Stimulated activated naive CD8-positive, alpha-beta T cell treated with anti-CD3 and anti-CD28 coated beads, Interleukin-15, Interleukin-2, amounts not matched to agents 100 ng/mL and 50 ng/mL, for 24 hours (primary cell): ENCODE measurements at regions not wholly inside any gene's neighbourhood (a gene's known extent, or its start where the extent isn't known, plus 50 kb on each side); places are given as distances from the start of the nearest gene placed in this dataset.

Experiments used
- H3K27ac Mint-ChIP-seq: one replicate; pipeline ENCODE4 v1.8.0; 2021; ENCODE audit warnings: mild to moderate bottlenecking, mixed read lengths
- H3K27me3 Mint-ChIP-seq: one replicate; pipeline ENCODE4 v1.8.0; 2021; ENCODE audit warnings: mixed read lengths
- H3K36me3 Mint-ChIP-seq: one replicate; pipeline ENCODE4 v1.8.0; 2021; ENCODE audit warnings: low read depth, mixed read lengths
- H3K4me1 Mint-ChIP-seq: one replicate; pipeline ENCODE4 v1.8.0; 2021; ENCODE audit warnings: low read depth, mixed read lengths
- H3K4me3 Mint-ChIP-seq: one replicate; pipeline ENCODE4 v1.8.0; 2021; ENCODE audit warnings: mild to moderate bottlenecking, mixed read lengths
- H3K9me3 Mint-ChIP-seq: one replicate; pipeline ENCODE4 v1.8.0; 2021; ENCODE audit warnings: mixed read lengths

DNA sequence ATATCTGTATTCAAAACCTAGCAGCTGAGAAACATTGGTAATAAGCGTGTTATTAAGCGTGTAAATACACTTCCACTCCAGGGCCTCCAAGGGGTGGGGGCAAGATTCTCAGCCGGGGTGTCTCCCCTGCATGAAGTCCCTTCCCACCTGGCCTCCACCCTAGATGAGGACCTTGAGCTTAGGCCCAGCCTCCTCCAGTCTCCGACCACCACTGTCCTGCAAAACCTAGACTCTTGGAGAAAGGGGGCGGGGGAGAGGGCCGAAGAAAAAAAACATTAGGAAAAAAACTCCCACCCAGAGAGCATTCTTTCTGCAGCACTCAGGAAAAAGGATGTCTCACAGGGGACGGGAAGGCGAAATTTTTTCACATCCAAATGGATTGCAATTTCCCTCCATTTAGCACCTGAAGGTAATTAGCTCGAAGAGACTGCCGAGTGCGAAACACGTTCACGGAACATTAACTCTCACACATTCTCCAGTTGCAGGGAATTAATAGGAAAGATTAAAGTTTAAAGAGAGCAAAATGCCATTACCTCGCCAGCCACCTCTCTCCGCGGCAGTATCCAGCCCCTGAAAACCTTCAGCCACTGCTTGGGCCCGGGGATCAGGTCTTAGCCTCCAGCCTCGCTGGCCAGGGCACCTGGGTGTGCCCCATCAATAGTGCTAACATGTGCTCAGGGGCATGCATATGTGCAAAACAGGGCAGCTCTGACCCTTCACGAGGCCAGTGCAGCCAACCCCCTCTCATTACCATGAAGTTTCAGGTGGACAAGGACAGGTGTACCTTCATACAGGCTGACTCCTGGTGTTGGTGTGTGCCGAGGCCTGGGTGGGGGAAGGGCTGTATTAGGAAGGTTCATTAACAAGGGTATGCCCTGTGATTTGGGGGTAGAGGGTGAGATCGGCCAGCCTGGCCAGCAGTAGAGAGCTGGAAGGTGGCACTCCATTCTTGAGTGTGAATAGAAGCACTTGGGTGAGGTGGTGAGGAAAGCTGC, 77.2 kb downstream of the HIF1AN start:
- Mint-ChIP-seq H3K27me3 (peaks cover 50% of the 10 kb centered on the region), H3K36me3 (no peaks in the 10 kb centered on the region), H3K4me3 (no peak overlapping the region)

DNA sequence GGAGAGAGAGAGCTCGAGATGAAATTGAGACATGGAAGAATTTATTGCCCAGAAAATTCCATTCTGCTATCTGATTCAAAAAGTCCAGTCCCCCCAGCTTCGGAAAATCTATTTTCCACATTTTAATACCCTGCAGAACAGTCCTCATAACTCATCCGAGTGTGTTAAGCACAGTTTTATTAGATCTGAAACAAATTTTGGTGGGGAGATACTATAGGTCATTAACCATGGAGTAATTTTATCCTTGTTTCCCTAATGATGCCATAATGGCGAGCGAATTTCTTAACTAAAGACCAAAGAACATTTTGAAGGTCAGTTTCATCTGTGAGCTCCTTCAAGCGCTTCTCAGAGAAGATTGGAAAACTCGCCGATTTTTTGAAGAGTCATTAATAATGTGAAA, 78.1 kb downstream of the HIF1AN start:
- H3K27ac Mint-ChIP-seq: no peak overlapping the region
- no peaks in the 10 kb centered on the region for H3K36me3 Mint-ChIP-seq
- no peak overlapping the region for H3K4me3 Mint-ChIP-seq
- H3K4me1 Mint-ChIP-seq: no peaks in the 10 kb centered on the region
- peaks cover 45% of the 10 kb centered on the region for H3K27me3 Mint-ChIP-seq
- H3K9me3 Mint-ChIP-seq: no peaks in the 10 kb centered on the region

More for the DNA sequence above, 77.2 kb downstream of the HIF1AN start:
- Mint-ChIP-seq H3K27ac (no peak overlapping the region), H3K4me1 (no peaks in the 10 kb centered on the region), H3K9me3 (no peaks in the 10 kb centered on the region)

DNA sequence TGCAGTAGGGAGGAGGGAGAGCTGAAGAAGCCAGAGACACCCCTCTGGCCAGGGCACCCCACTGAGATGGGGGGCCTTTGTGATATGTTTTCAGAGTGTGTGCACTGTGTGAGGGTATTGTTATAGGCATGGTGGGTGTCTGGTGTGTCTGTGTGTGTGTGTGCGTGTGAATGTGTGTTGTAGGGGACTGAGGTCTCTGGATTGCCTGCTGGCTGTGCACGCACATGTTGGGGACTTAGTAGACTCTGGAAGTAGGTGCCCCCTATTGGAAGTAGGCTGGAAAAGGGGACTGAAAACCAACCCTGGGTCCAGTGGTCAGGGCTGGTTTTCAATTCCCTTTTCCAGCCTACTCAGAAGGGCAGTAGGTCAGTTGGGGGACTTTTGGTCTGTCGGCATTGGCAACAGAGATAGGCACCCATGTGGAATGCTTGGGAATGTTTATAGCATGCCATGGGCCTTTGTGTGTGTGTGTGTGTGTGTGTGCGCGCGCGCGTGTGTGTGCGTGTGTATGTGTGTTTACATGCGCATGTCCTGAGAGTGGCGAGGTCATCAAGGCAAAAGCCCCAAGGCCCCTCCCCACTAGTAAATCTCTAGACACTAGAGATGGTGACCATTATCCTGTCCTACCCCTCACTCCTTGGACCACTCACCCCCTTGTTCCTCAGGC, 78.8 kb downstream of the HIF1AN start:
- Mint-ChIP-seq H3K27ac (no peak overlapping the region), H3K9me3 (no peaks in the 10 kb centered on the region), H3K4me1 (no peaks in the 10 kb centered on the region), H3K27me3 (peaks cover 49% of the 10 kb centered on the region), H3K4me3 (no peak overlapping the region), H3K36me3 (no peaks in the 10 kb centered on the region)

DNA sequence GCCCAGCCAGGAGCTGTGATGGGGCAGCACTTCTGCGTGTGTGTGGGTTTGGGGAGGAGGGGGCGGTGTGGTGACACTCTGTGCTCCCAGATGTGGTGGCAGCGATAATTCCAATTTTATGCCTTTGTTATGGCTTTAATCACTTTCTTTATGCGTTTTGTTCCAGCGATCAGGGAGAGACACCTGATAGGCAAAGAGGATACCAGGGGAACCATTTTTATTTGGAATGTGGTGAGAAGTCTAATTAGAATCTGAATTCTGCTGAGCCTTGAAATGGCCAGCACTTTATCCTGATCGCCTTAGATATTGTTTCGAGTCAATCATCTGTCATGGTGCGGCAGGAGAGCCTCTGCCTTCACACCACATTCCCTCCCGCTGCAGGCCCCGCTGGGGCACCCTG, 79.5 kb downstream of the HIF1AN start:
- Mint-ChIP-seq H3K9me3 (no peaks in the 10 kb centered on the region), H3K27ac (no peak overlapping the region), H3K27me3 (peaks cover 56% of the 10 kb centered on the region), H3K4me1 (no peaks in the 10 kb centered on the region), H3K36me3 (no peaks in the 10 kb centered on the region), H3K4me3 (no peak overlapping the region)

DNA sequence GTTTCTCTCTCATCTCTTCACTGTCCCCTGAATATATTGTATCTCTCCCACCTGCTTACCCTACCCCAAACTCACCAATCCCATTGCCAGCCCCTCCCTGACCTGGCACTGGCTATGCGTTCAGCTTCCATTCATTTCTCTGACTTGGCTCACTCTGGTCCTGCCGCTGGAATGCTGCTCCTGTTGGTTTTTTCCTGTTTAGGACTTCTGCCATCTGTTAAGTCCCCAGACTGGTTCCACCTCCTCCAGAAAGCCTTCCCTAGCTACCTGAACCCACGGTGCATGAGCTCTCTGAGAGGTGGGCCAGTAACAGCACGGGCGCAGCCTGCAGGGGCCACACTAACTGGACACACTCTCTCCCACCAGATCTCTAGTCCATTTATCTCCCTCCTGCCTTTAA, 80.2 kb downstream of the HIF1AN start:
- Mint-ChIP-seq H3K4me3 (no peak overlapping the region), H3K9me3 (no peaks in the 10 kb centered on the region), H3K27ac (no peak overlapping the region), H3K4me1 (no peaks in the 10 kb centered on the region), H3K27me3 (peaks cover 58% of the 10 kb centered on the region), H3K36me3 (no peaks in the 10 kb centered on the region)

DNA sequence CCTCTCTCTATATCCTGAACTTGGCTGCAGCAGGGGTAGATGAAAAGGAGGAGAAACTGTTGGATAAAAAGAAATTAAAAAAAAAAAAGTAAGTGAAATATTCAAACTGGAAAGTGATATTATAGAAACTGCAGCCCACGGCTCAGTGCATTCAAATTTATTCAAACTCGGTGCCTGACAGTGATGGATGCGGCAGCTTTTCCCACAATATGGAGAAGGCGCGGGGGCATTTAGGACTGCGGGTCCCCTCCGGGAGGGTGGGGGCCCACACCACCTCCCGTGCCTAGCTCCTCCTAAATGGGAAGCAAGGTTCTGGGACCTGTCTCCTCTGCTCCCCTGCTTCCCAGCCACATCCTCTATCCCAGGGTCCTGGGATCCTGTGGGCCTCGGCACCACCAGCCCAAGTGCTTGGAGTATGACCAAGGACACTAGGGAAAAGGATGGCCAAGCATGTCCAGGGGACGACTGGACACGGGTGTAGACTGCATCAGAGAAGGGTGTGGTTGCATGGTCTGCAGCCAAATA, 82.4 kb downstream of the HIF1AN start:
- Mint-ChIP-seq H3K27ac (no peak overlapping the region), H3K9me3 (no peaks in the 10 kb centered on the region), H3K36me3 (no peaks in the 10 kb centered on the region), H3K4me1 (no peaks in the 10 kb centered on the region), H3K4me3 (no peak overlapping the region), H3K27me3 (peaks cover 67% of the 10 kb centered on the region)

DNA sequence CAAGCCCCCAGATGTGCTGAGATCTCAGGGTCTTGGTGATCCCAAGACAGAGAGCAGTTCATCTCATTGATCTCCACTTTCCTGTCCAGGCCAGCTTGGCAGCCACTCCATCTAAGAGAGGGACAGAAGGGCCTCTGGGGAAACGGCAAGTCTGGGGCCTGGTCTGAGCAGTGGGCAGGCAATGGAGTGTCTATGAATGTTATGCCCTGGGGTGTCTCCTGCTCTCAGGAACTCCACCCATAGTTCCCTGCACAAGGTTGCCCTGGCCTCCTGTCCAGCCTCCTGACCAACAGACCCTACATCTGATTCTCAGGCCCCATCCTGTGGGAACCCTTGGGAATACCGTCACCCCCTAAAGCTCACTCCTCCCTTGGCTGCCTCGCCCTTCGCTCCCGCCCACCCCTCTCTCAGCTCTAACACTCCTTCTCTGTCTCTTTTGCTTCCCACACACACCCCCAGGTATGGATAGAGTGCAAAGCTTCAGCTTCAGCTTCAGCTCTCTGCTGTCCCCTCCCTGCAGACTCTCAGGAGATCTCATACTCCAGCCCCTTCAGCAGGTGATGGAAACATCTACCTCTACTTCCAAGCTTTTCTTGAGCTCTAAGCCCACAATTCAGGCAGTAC, 83.0 kb downstream of the HIF1AN start:
- Mint-ChIP-seq H3K9me3 (no peaks in the 10 kb centered on the region), H3K36me3 (no peaks in the 10 kb centered on the region), H3K4me3 (no peak overlapping the region), H3K4me1 (no peaks in the 10 kb centered on the region), H3K27me3 (peaks cover 67% of the 10 kb centered on the region), H3K27ac (no peak overlapping the region)

DNA sequence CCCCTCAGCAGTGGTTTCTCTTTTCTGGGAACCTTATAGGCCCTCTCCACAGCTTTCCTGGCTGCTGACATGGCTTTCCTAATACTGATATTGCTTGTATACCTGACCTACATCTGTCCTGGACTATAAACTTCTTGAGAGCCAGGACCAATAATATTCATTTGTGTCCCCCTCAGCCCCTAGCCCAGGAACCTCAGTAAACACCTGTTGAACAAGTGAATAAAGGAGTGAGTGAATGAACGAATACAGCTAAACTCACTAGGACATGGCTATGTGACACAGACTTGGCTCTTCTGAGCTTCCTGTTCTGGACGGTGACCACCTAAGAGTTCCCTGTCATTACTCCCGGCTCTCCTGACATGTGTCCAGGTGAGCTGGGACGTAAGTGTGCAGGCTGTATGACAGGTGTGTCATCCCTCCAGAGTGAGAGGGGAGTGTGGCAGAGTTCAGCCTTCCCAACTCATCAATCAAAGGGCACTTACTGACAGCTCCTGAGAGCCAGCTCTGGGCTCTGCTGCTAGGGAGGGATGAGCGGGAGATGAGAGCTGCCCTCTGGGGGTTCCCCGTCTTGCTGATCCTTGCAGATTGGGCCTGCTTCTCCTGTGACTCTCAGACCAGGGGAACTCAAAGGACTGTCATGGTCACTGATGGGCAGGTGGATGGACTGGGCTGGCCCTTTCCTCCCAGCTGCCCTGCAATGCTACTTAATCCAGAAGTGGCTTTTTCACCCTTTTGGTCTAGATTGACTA, 84.5 kb downstream of the HIF1AN start:
- Mint-ChIP-seq H3K27ac (no peak overlapping the region), H3K9me3 (no peaks in the 10 kb centered on the region), H3K36me3 (no peaks in the 10 kb centered on the region), H3K4me1 (no peaks in the 10 kb centered on the region), H3K4me3 (no peak overlapping the region), H3K27me3 (peaks cover 65% of the 10 kb centered on the region)

DNA sequence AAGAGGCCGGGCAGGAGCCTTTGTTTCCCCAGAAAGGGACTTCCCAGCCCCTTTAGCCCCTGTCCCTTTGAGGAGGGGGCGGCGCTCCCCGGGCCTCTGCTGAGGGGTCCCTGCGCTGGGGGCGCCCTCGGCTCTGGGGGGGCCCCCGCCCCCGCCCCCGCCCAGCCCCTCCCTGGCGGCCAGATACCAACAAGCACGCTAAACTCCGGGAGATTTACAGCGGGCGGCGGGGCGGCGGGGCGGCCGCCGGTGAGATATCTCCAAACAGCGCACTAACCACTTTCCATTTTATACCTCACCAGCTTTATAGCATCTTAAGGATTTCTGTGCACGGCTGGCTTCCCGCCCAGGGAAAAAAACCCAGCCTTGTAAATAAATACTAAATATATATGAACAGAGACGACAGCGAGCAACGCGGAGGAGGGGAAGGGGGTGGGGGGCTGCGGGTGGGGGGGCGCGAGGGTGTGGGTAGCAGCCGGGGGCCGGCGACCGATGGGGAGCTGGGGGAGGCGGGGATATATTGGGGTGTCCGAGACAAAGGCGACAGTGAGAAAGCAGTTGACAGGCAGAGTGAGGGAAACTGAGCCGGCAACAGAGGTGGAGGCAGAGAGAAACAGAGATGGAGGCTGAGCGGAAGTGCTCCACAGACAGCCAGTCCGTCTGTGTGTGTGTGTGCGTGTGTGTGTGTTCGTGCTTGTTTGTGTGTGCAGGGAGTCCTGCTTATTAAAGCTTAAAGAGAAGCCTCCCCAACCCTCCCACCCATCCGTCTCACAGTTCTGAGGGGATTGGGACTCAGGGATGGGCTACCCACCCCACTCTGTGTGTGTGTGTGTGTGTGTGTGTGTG, 85.8 kb downstream of the HIF1AN start:
- no peaks in the 10 kb centered on the region for H3K9me3 Mint-ChIP-seq
- no peak overlapping the region for H3K27ac Mint-ChIP-seq
- peaks cover 65% of the 10 kb centered on the region for H3K27me3 Mint-ChIP-seq
- H3K4me1 Mint-ChIP-seq: no peaks in the 10 kb centered on the region
- no peak overlapping the region for H3K4me3 Mint-ChIP-seq
- H3K36me3 Mint-ChIP-seq: no peaks in the 10 kb centered on the region

DNA sequence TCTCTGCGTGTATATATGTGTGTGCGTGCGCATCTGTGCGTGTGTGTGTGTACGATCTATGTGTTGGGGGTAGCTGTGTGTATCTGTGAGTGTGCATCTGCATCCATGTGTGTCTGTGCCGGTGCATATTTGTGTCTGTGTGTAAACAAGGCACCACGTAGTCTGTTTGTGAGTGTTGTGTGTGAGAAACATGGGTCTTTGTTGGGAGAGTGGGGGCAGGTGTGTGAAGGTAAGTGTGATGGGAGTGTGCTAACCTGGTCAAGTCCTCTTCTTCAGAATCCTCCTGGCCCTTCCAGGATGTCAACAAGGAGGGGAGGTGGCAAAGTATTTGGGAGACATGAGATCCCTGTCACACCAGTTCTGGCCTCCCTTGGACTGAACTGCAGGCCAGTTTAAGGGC, 87.2 kb downstream of the HIF1AN start:
- Mint-ChIP-seq H3K4me1 (no peaks in the 10 kb centered on the region), H3K9me3 (no peaks in the 10 kb centered on the region), H3K4me3 (no peak overlapping the region), H3K27ac (no peak overlapping the region), H3K27me3 (peaks cover 60% of the 10 kb centered on the region), H3K36me3 (no peaks in the 10 kb centered on the region)

DNA sequence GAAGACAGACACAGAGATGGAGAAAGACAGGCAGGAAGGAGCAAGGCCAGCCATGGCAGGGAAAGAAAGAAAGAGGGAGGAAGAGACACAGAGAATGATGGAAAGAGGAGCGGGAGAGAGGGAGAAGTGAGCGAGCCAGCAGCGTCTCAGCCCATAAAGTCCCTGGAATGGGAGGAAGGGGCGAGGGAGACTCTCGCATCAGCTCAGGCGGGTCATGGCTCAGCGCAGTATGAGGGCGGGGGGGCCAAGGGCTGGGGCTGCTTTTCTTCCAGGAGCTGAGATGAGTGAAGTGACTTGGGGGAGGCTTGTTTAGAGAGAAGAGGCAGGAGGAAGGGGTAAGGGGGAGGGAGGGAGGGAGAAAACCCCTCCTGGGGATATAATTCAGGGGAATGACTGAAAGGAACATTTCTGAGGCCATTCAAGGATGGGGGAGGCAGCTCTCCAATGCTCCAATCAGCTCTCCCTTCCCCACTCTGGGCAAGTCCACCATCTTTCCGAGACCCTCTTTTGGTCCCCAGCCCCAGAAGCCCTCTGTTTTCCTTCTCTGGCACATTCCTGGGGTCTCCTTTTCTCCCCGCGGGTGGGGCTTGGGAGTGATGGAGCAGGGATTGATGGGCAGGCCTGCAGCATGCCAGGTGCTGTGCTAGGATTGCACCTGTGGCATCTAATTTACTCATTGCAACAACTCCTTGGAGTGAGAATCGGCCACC, 87.9 kb downstream of the HIF1AN start:
- peaks cover 62% of the 10 kb centered on the region for H3K27me3 Mint-ChIP-seq
- H3K27ac Mint-ChIP-seq: no peak overlapping the region
- no peaks in the 10 kb centered on the region for H3K9me3 Mint-ChIP-seq
- H3K4me3 Mint-ChIP-seq: no peak overlapping the region
- no peaks in the 10 kb centered on the region for H3K36me3 Mint-ChIP-seq
- H3K4me1 Mint-ChIP-seq: no peaks in the 10 kb centered on the region

DNA sequence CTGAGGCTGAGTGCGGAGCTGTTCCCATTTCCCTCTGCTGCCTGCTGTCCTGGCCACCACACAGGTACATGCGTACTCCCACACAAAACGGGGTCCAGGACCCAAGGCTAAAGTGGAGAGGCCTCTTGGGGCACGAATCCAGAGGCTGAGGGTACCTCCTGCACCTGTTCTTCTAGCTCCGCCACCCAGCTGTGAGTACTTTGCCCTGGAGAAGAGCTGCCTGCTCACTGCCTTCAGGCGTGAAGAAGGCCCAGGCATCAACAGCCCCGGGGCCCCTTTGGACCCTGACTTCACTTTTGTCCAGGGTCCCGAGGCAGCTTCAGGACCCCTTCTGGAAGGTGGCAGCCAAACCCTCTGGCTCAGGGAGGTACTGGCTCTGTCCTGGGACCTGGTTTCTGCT, 88.6 kb downstream of the HIF1AN start:
- Mint-ChIP-seq H3K4me1 (no peaks in the 10 kb centered on the region), H3K27me3 (peaks cover 56% of the 10 kb centered on the region), H3K27ac (no peak overlapping the region), H3K36me3 (no peaks in the 10 kb centered on the region), H3K9me3 (no peaks in the 10 kb centered on the region), H3K4me3 (no peak overlapping the region)

DNA sequence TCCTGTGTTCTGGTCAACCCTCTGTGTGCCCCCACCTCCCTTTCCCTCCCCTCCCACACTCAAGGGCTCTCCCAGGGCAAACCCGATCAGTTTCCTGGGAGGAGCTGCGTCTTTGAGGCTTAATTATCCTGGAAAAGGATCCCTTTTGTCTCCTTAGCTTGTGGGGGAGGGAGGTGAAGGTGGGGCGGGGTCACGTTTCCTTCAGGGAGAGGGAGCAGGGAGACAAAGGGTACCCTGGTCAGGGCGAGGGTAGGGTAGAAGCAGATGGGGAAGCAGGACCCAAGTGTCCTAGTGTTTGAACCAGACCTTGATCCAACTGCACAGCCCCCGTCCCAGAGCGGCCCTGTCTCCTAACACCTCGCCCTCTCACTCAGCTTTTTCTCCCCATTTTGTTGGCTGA, 90.1 kb downstream of the HIF1AN start:
- Mint-ChIP-seq H3K27ac (no peak overlapping the region), H3K9me3 (no peaks in the 10 kb centered on the region), H3K4me3 (no peak overlapping the region), H3K27me3 (peaks cover 41% of the 10 kb centered on the region), H3K36me3 (no peaks in the 10 kb centered on the region), H3K4me1 (no peaks in the 10 kb centered on the region)
